Embryonic facial prominence (tissue), 1 donor: ENCODE measurements at regions not wholly inside any gene's neighbourhood (a gene's known extent, or its start where the extent isn't known, plus 50 kb on each side); places are given as distances from the start of the nearest gene placed in this dataset.

ENCODE experiments used
- DNase-seq: peaks from one replicate; pipeline ENCODE4 v3.0.0-alpha.2; 2016; ENCODE audit errors: extremely low spot score

- DNase-seq = no peak
These were observed 898.8 kb downstream of the NTRK3 start for GRCh38 chr15:87357637-87358313.

- DNase-seq = no peak
These were observed 900.6 kb downstream of the NTRK3 start for GRCh38 chr15:87355946-87356345.

GRCh38 chr15:87354661-87355410, 901.7 kb downstream of the NTRK3 start:
- no peak for DNase-seq

GRCh38 chr15:87349181-87349580, 907.4 kb downstream of the NTRK3 start:
- no peak for DNase-seq

GRCh38 chr15:87348746-87349145, 907.8 kb downstream of the NTRK3 start:
- DNase-seq = no peak

- DNase-seq = no peak
These were observed 908.6 kb downstream of the NTRK3 start for GRCh38 chr15:87347806-87348515.

- DNase-seq = no peak
These were observed 910.6 kb downstream of the NTRK3 start for GRCh38 chr15:87345961-87346360.

GRCh38 chr15:87343966-87344365, 912.6 kb downstream of the NTRK3 start:
- DNase-seq = no peak

GRCh38 chr15:87340370-87340769, 916.2 kb downstream of the NTRK3 start:
- no peak for DNase-seq

GRCh38 chr15:87326269-87326668, 930.3 kb downstream of the NTRK3 start:
- no peak for DNase-seq

GRCh38 chr15:87322870-87323269, 933.7 kb downstream of the NTRK3 start:
- no peak for DNase-seq

GRCh38 chr15:87322265-87322664, 934.3 kb downstream of the NTRK3 start:
- DNase-seq = no peak

- no peak for DNase-seq
These were observed 938.6 kb downstream of the NTRK3 start for GRCh38 chr15:87317900-87318299.

GRCh38 chr15:87312221-87312620, 944.3 kb downstream of the NTRK3 start:
- DNase-seq = no peak

GRCh38 chr15:87300146-87300545, 956.4 kb downstream of the NTRK3 start:
- no peak for DNase-seq

- no peak for DNase-seq
These were observed 961.7 kb downstream of the NTRK3 start for GRCh38 chr15:87294854-87295253.

- no peak for DNase-seq
These were observed 963.5 kb downstream of the NTRK3 start for GRCh38 chr15:87293031-87293430.

- DNase-seq = no peak
These were observed 969.4 kb downstream of the NTRK3 start for GRCh38 chr15:87287156-87287555.

GRCh38 chr15:87269566-87269965, 987.0 kb downstream of the NTRK3 start:
- no peak for DNase-seq

- no peak for DNase-seq
These were observed 987.9 kb downstream of the NTRK3 start for GRCh38 chr15:87268675-87269074.

- no peak for DNase-seq
These were observed 988.7 kb downstream of the NTRK3 start for GRCh38 chr15:87267798-87268197.

GRCh38 chr15:87263871-87264270, 992.7 kb downstream of the NTRK3 start:
- DNase-seq = no peak

- no peak for DNase-seq
These were observed 993.2 kb downstream of the NTRK3 start for GRCh38 chr15:87263296-87263695.
